ENCODE measurements at regions not wholly inside any gene's neighbourhood (a gene's known extent, or its start where the extent isn't known, plus 50 kb on each side); places are given as distances from the start of the nearest gene placed in this dataset.

- TF ChIP-seq CTCF (conservative IDR thresholded peaks at IDR 0.05; ENCODE audit: low read depth in 2 of 2) (no peak), POLR2AphosphoS5 (IDR thresholded peaks at IDR 0.05; ENCODE audit: low read depth) (no peak)
These were observed 190.6 kb downstream of the MFSD1 start for GRCh38 chr3:158992463-158992862.
